Sigmoid colon (tissue), 6 donors: ENCODE measurements at regions not wholly inside any gene's neighbourhood (a gene's known extent, or its start where the extent isn't known, plus 50 kb on each side); places are given as distances from the start of the nearest gene placed in this dataset.
A peak's percentile ranks its signal among the peaks of the same experiment; 100 is the strongest.

Experiments used
- DNase-seq: peaks from one replicate; pipeline ENCODE4 v3.0.0-alpha.2; 2019
- H3K27ac ChIP-seq, 4 donors: fragments of 200-600 bp; sonication (generic); one replicate each; pipeline ENCODE4 v1.5.1; 2016 to 2019; ENCODE audit warnings: mild to moderate bottlenecking in 1 of 4
- H3K27me3 ChIP-seq, 3 donors: fragments of 200-600 bp; sonication (generic); one replicate each; pipeline ENCODE4 v1.5.1; 2019; ENCODE audit warnings: mild to moderate bottlenecking in 1 of 3
- H3K36me3 ChIP-seq, 4 donors: fragments of 200-600 bp; sonication (generic); one replicate each; pipeline ENCODE4 v1.5.1; 2016 to 2019
- H3K4me1 ChIP-seq, 4 donors: fragments of 200-600 bp; sonication (generic); one replicate each; pipeline ENCODE4 v1.5.1; 2017 to 2019
- H3K4me3 ChIP-seq, 4 donors: fragments of 200-600 bp; sonication (generic); one replicate each; pipeline ENCODE4 v1.5.1; 2017 to 2019; ENCODE audit warnings: mild to moderate bottlenecking in 2 of 4, moderate library complexity in 1 of 4
- H3K9me3 ChIP-seq, 4 donors: fragments of 200-600 bp in 3 of 4; sonication (generic) in 3 of 4; one replicate each; pipeline versions ENCODE4 v1.5.1 to v1.6.1; 2013 to 2019
- CTCF ChIP-seq, 4 experiments: fragments of 450-650 bp in 3 of 4; fragments of 200-600 bp in 1 of 4; IDR thresholded peaks; one replicate each; pipeline ENCODE4 v1.5.1; 2016 to 2019; ENCODE audit warnings: antibody characterized with exemption in 4 of 4, mild to moderate bottlenecking in 3 of 4, moderate library complexity in 2 of 4
- EP300 ChIP-seq, 4 donors: sonication (generic); formaldehyde crosslinking; IDR thresholded peaks; one replicate each; pipeline ENCODE4 v1.6.1; 2017; ENCODE audit warnings: antibody characterized with exemption in 4 of 4
- POLR2A ChIP-seq, 2 donors: fragments of 450-650 bp; IDR thresholded peaks; one replicate each; pipeline ENCODE4 v1.6.1; 2016; ENCODE audit warnings: antibody characterized with exemption in 2 of 2, mild to moderate bottlenecking in 2 of 2, moderate library complexity in 2 of 2
- POLR2AphosphoS5 ChIP-seq, 4 donors: sonication (generic); formaldehyde crosslinking; IDR thresholded peaks; one replicate each; pipeline ENCODE4 v1.6.1; 2017; ENCODE audit warnings: antibody characterized with exemption in 4 of 4
- WGBS, 2 donors: extraction: QIAGEN DNeasy Blood & Tissue Kit; methylation state at CpG; one replicate each; pipeline ENCODE4 v1.1.7; 2013; 5-methylcytosine and 5-hydroxymethylcytosine counted together
- intact Hi-C: fragments of 100-400 bp; cut with DNase I; formaldehyde crosslinking; loops from one replicate; pipeline ENCODE4 v1.15.1; 2023
- donor health status: healthy with polysubstance abuse.
- donor health status: healthy.

- WGBS, 2 donors: 36 to 64% methylated on average over 3 of the region's 3 CpGs
- intact Hi-C loops: no loop called here
- H3K9me3 ChIP-seq: no peaks in the 10 kb centered on the region
Observed at GRCh38 chr22:35488513-35488912, 52.1 kb upstream of the RASD2 start.

GRCh38 chr22:35489239-35489638 lies 51.4 kb upstream of the RASD2 start:
- no peak overlapping the region for H3K4me3 ChIP-seq
- 38 to 72% methylated on average over 6 of the region's 6 CpGs for WGBS, 2 donors
- peak; percentile 60 for DNase-seq
- H3K4me1 ChIP-seq: peaks cover 0 to 9% (median 2%) of the 10 kb centered on the region in 4 donors
- no peak for TF ChIP-seq POLR2AphosphoS5 (IDR thresholded peaks at IDR 0.05)
- no peak for TF ChIP-seq POLR2A (IDR thresholded peaks at IDR 0.05)
- TF ChIP-seq EP300 (IDR thresholded peaks at IDR 0.05): no peak
- no peak for TF ChIP-seq CTCF (IDR thresholded peaks at IDR 0.05)
- H3K27me3 ChIP-seq: no peaks in the 10 kb centered on the region
- no peaks in the 10 kb centered on the region for H3K36me3 ChIP-seq
- H3K9me3 ChIP-seq: no peaks in the 10 kb centered on the region
- H3K27ac ChIP-seq: no peak overlapping the region
- intact Hi-C loops: no loop called here

More at GRCh38 chr22:35488513-35488912, 52.1 kb upstream of the RASD2 start:
- Histone ChIP-seq H3K36me3 (no peaks in the 10 kb centered on the region), H3K4me1 (peaks cover 0 to 9% (median 2%) of the 10 kb centered on the region in 4 donors), H3K4me3 (no peak overlapping the region), H3K27ac (no peak overlapping the region), H3K27me3 (no peaks in the 10 kb centered on the region)
- DNase-seq: peak; percentile 53
- TF ChIP-seq EP300 (IDR thresholded peaks at IDR 0.05): no peak
- no peak for TF ChIP-seq POLR2AphosphoS5 (IDR thresholded peaks at IDR 0.05)
- no peak for TF ChIP-seq CTCF (IDR thresholded peaks at IDR 0.05)
- TF ChIP-seq POLR2A (IDR thresholded peaks at IDR 0.05): no peak
